ENCODE measurements at regions not wholly inside any gene's neighbourhood (a gene's known extent, or its start where the extent isn't known, plus 50 kb on each side); places are given as distances from the start of the nearest gene placed in this dataset.

- no peak for TF ChIP-seq EZH2 (IDR thresholded peaks at IDR 0.05; ENCODE audit: borderline replicate concordance, low read length)
- TF ChIP-seq CTCF (conservative IDR thresholded peaks at IDR 0.05 in 1 of 2, IDR thresholded peaks at IDR 0.05 in 1 of 2; ENCODE audit: extremely low read depth in 1 of 2, insufficient read depth in 1 of 2, low read depth in 1 of 2, low read length in 2 of 2), result no peak
Observed at GRCh38 chr5:62082370-62082801, 223.6 kb upstream of the KIF2A start.
